Adrenal gland (tissue), 5 donors: ENCODE measurements at regions not wholly inside any gene's neighbourhood (a gene's known extent, or its start where the extent isn't known, plus 50 kb on each side); places are given as distances from the start of the nearest gene placed in this dataset.

Experiments
- POLR2A ChIP-seq, 2 donors: fragments of 450-650 bp; IDR thresholded peaks; one replicate each; pipeline ENCODE4 v1.6.1; 2017; ENCODE audit warnings: antibody characterized with exemption in 2 of 2, mild to moderate bottlenecking in 2 of 2, moderate library complexity in 1 of 2
- TF ChIP-seq, protein P1 (sequence below), 6 experiments: fragments of 450-650 bp in 4 of 6; fragments of 200-600 bp in 2 of 6; sonication (generic) in 1 of 6; IDR thresholded peaks; 1 replicate in 5 of 6; 2 replicates in 1 of 6; pipeline versions ENCODE4 v1.5.1 to v1.8.0; 2016 to 2021; ENCODE audit warnings: antibody characterized with exemption in 6 of 6, mild to moderate bottlenecking in 2 of 6, moderate library complexity in 1 of 6
- donor health status: DM: no; HTN: no; CAD: no.

DNA sequence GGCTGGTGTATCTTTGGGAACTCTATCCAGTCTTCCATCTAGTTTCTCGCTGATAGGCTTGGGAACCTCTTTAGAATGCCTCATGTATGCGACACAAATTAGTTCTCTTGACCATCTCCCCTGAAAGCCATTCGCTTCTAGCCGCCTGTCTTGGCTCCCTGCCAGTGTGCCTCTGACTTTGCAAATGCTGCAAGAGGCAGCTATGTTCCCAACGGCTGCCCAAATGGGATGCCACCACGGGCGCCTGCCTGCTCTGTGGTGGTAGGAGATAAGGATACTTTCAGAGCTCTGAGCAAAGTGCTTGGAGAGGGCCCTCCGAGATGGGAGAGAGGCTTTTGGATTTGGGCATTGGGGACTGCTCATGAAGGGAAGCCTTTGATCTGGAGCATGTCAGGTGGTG is 77.7 kb upstream of the IGFBP5 start:
- TF ChIP-seq POLR2A (IDR thresholded peaks at IDR 0.05), result no peak
- TF ChIP-seq, protein P1, sequence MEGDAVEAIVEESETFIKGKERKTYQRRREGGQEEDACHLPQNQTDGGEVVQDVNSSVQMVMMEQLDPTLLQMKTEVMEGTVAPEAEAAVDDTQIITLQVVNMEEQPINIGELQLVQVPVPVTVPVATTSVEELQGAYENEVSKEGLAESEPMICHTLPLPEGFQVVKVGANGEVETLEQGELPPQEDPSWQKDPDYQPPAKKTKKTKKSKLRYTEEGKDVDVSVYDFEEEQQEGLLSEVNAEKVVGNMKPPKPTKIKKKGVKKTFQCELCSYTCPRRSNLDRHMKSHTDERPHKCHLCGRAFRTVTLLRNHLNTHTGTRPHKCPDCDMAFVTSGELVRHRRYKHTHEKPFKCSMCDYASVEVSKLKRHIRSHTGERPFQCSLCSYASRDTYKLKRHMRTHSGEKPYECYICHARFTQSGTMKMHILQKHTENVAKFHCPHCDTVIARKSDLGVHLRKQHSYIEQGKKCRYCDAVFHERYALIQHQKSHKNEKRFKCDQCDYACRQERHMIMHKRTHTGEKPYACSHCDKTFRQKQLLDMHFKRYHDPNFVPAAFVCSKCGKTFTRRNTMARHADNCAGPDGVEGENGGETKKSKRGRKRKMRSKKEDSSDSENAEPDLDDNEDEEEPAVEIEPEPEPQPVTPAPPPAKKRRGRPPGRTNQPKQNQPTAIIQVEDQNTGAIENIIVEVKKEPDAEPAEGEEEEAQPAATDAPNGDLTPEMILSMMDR (IDR thresholded peaks at IDR 0.05), result no peak
